ENCODE measurements at regions not wholly inside any gene's neighbourhood (a gene's known extent, or its start where the extent isn't known, plus 50 kb on each side); places are given as distances from the start of the nearest gene placed in this dataset.

- no peak for TF ChIP-seq CTCF (IDR thresholded peaks at IDR 0.05; ENCODE audit: insufficient read depth, low read length, poor library complexity, severe bottlenecking)
- no peak for TF ChIP-seq EZH2phosphoT487 (conservative IDR thresholded peaks at IDR 0.05; ENCODE audit: low read length)
These were observed 360.9 kb downstream of the SLITRK5 start for GRCh38 chr13:88031980-88032559.
